ENCODE measurements at regions not wholly inside any gene's neighbourhood (a gene's known extent, or its start where the extent isn't known, plus 50 kb on each side); places are given as distances from the start of the nearest gene placed in this dataset.

DNA sequence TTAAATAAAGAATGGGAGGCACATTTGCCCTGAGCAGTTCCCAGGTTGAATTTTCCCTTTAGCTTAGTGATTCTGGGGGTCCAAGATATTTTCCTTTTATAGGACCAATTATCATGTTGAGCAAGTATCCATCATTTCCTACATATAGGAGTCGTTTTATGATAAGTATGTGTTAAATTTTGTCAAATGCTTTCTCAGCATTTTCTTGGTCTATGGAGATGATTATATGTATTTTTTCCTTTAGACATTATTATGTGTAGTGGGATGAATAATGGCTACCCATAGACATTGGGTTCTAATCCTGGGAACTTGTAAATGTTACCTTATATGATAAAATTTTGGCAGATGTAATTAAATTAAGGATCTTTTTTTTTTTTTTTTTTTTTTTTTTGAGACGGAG lies 128.7 kb downstream of the LMO4 start:
- no peaks in the 10 kb centered on the region for H3K27me3 ChIP-seq (ENCODE audit: control insufficient read depth in 1 of 2, insufficient read depth in 1 of 2, low read length in 2 of 2)
- H3K36me3 ChIP-seq (ENCODE audit: control insufficient read depth in 1 of 2, insufficient read depth in 2 of 2, low read depth in 1 of 2, low read length in 2 of 2), result no peaks in the 10 kb centered on the region
- H2BK120ac ChIP-seq (ENCODE audit: low read depth, low read length), result no peak overlapping the region
- H3K14ac ChIP-seq (ENCODE audit: low read length in 2 of 2), result no peak overlapping the region
- no peak overlapping the region for H3K18ac ChIP-seq (ENCODE audit: low read depth in 1 of 2, low read length in 2 of 2)
- H3K4me1 ChIP-seq (ENCODE audit: control insufficient read depth, insufficient read depth, low read depth, low read length), result no peaks in the 10 kb centered on the region
- no peaks in the 10 kb centered on the region for H3K79me1 ChIP-seq (replicated peaks; ENCODE audit: low read length, poor library complexity, severe bottlenecking)
- no peak overlapping the region for H4K91ac ChIP-seq (ENCODE audit: low read length)
- H3K4me2 ChIP-seq (ENCODE audit: low read length, poor library complexity, severe bottlenecking), result no peak overlapping the region
- peaks cover 8% of the 10 kb centered on the region for H3K9me3 ChIP-seq (ENCODE audit: control insufficient read depth, low read length)
- H2BK12ac ChIP-seq (ENCODE audit: low read length in 2 of 2), result no peak overlapping the region
- no CpG with 5 or more reads among the region's 2 CpGs for WGBS
- no peak overlapping the region for H3K23ac ChIP-seq (ENCODE audit: low read length in 2 of 2)
- H3K27ac ChIP-seq (ENCODE audit: low read length, poor library complexity, severe bottlenecking), result no peak overlapping the region
- H3K9ac ChIP-seq (ENCODE audit: low read length), result no peak overlapping the region
- no peak overlapping the region for H2BK5ac ChIP-seq (ENCODE audit: low read depth, low read length, poor library complexity, severe bottlenecking)
- no peak overlapping the region for H2BK15ac ChIP-seq (ENCODE audit: low read depth, poor library complexity, severe bottlenecking)
- no peak overlapping the region for H3K4me3 ChIP-seq (ENCODE audit: insufficient read depth in 1 of 2, low read depth in 1 of 2, low read length in 2 of 2)
- H4K8ac ChIP-seq (ENCODE audit: low read length), result no peak overlapping the region
- H3K4ac ChIP-seq (ENCODE audit: low read depth in 1 of 2, low read length in 2 of 2), result no peak overlapping the region
- no peak overlapping the region for H2AK5ac ChIP-seq (ENCODE audit: low read length, severe bottlenecking)
- DNase-seq, result no peak
- H2AFZ ChIP-seq (ENCODE audit: low read depth, low read length), result no peak overlapping the region

DNA sequence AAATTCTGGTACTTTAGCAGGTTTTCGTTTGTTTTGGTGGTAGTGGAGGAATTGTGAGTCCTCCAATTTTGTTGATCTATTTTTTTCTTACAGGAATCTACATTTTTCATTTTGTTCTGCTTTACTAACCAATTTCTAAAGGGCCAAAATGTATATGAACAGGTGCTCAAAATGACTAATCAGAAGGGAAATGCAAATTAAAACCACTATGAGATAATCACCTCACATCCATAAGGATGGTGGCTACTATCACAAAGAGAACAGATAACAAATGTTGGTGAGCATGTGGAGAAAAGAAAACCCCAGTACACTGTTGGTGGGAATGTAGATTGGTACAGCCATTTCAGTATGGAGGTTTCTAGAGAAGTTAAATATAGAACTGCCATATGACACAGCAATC lies 134.2 kb downstream of the LMO4 start:
- H3K4me1 ChIP-seq (ENCODE audit: control insufficient read depth, insufficient read depth, low read depth, low read length), result no peaks in the 10 kb centered on the region
- no CpG with 5 or more reads among the region's 1 CpG for WGBS

DNA sequence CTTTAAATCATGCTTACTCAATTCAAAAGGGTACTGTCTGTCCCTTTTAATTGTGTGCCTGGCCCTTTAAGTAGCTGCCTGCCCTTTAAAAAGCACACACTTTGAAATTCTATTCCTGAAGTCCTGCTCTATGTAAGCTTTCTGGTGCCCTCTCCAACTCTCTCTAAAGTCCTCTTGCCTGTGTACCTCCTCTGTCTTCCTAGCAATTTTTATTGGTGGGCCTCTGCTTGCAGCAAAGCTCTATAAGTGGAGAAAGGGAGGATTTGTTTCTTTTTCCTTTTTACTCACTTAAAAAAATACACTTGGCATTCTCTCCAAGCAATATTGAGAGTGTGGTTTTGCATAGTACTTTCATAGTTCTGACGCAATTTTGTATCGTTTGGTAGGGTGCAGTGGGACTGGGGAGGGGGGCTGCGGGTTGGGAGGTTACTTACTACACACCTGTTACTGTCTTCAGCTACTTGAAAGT lies 135.4 kb downstream of the LMO4 start:
- no peak overlapping the region for H3K27ac ChIP-seq (ENCODE audit: low read length, poor library complexity, severe bottlenecking)
- no peak overlapping the region for H3K14ac ChIP-seq (ENCODE audit: low read length in 2 of 2)
- H2BK15ac ChIP-seq (ENCODE audit: low read depth, poor library complexity, severe bottlenecking), result no peak overlapping the region
- H2BK5ac ChIP-seq (ENCODE audit: low read depth, low read length, poor library complexity, severe bottlenecking), result no peak overlapping the region
- H2AK5ac ChIP-seq (ENCODE audit: low read length, severe bottlenecking), result no peak overlapping the region
- no peak overlapping the region for H4K91ac ChIP-seq (ENCODE audit: low read length)
- H3K9me3 ChIP-seq (ENCODE audit: control insufficient read depth, low read length), result peaks cover 8% of the 10 kb centered on the region
- WGBS, result 59% methylated on average over 3 of the region's 3 CpGs
- no peak overlapping the region for H3K18ac ChIP-seq (ENCODE audit: low read depth in 1 of 2, low read length in 2 of 2)
- H3K36me3 ChIP-seq (ENCODE audit: control insufficient read depth in 1 of 2, insufficient read depth in 2 of 2, low read depth in 1 of 2, low read length in 2 of 2), result no peaks in the 10 kb centered on the region
- H3K4ac ChIP-seq (ENCODE audit: low read depth in 1 of 2, low read length in 2 of 2), result no peak overlapping the region
- H3K9ac ChIP-seq (ENCODE audit: low read length), result no peak overlapping the region
- no peak overlapping the region for H3K4me2 ChIP-seq (ENCODE audit: low read length, poor library complexity, severe bottlenecking)
- no peak overlapping the region for H2BK120ac ChIP-seq (ENCODE audit: low read depth, low read length)
- H3K4me3 ChIP-seq (ENCODE audit: insufficient read depth in 1 of 2, low read depth in 1 of 2, low read length in 2 of 2), result no peak overlapping the region
- H2BK12ac ChIP-seq (ENCODE audit: low read length in 2 of 2), result no peak overlapping the region
- H3K23ac ChIP-seq (ENCODE audit: low read length in 2 of 2), result no peak overlapping the region
- H4K8ac ChIP-seq (ENCODE audit: low read length), result no peak overlapping the region
- no peaks in the 10 kb centered on the region for H3K27me3 ChIP-seq (ENCODE audit: control insufficient read depth in 1 of 2, insufficient read depth in 1 of 2, low read length in 2 of 2)
- H2AFZ ChIP-seq (ENCODE audit: low read depth, low read length), result no peak overlapping the region
- H3K4me1 ChIP-seq (ENCODE audit: control insufficient read depth, insufficient read depth, low read depth, low read length), result no peaks in the 10 kb centered on the region
- no peak for DNase-seq
- no peaks in the 10 kb centered on the region for H3K79me1 ChIP-seq (replicated peaks; ENCODE audit: low read length, poor library complexity, severe bottlenecking)

More for the DNA sequence above, 134.2 kb downstream of the LMO4 start:
- Histone ChIP-seq H2BK12ac (ENCODE audit: low read length in 2 of 2) (no peak overlapping the region), H2AK5ac (ENCODE audit: low read length, severe bottlenecking) (no peak overlapping the region), H3K27ac (ENCODE audit: low read length, poor library complexity, severe bottlenecking) (no peak overlapping the region), H2BK5ac (ENCODE audit: low read depth, low read length, poor library complexity, severe bottlenecking) (no peak overlapping the region), H2BK120ac (ENCODE audit: low read depth, low read length) (no peak overlapping the region), H3K4ac (ENCODE audit: low read depth in 1 of 2, low read length in 2 of 2) (no peak overlapping the region), H3K4me2 (ENCODE audit: low read length, poor library complexity, severe bottlenecking) (no peak overlapping the region), H4K8ac (ENCODE audit: low read length) (no peak overlapping the region), H3K36me3 (ENCODE audit: control insufficient read depth in 1 of 2, insufficient read depth in 2 of 2, low read depth in 1 of 2, low read length in 2 of 2) (no peaks in the 10 kb centered on the region), H3K18ac (ENCODE audit: low read depth in 1 of 2, low read length in 2 of 2) (no peak overlapping the region), H3K9ac (ENCODE audit: low read length) (no peak overlapping the region), H3K23ac (ENCODE audit: low read length in 2 of 2) (no peak overlapping the region), H2BK15ac (ENCODE audit: low read depth, poor library complexity, severe bottlenecking) (no peak overlapping the region), H2AFZ (ENCODE audit: low read depth, low read length) (no peak overlapping the region), H4K91ac (ENCODE audit: low read length) (no peak overlapping the region), H3K9me3 (ENCODE audit: control insufficient read depth, low read length) (peaks cover 8% of the 10 kb centered on the region), H3K27me3 (ENCODE audit: control insufficient read depth in 1 of 2, insufficient read depth in 1 of 2, low read length in 2 of 2) (no peaks in the 10 kb centered on the region), H3K4me3 (ENCODE audit: insufficient read depth in 1 of 2, low read depth in 1 of 2, low read length in 2 of 2) (no peak overlapping the region), H3K79me1 (replicated peaks; ENCODE audit: low read length, poor library complexity, severe bottlenecking) (no peaks in the 10 kb centered on the region), H3K14ac (ENCODE audit: low read length in 2 of 2) (no peak overlapping the region)
- DNase-seq, result no peak

DNA sequence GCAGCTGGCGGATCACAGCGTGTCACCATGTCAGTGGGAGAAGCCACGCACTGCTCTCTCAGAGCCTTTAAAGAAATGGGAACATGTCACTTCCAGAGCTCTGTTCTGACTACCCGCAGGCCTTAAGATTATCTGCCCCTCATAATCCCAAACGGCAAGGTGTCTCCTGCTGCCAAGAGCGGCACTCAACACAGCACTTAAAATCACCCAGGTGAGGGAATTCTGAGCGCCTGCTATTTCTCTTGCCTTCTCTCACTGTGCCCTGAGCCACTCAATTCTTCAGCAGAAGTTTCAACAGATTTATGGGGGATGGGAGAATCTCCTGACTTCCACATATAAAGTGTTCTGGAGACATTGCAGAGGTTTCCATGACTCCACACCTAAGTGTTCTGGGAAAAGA lies 137.9 kb downstream of the LMO4 start:
- Histone ChIP-seq H3K4me1 (ENCODE audit: control insufficient read depth, insufficient read depth, low read depth, low read length) (no peaks in the 10 kb centered on the region), H3K27ac (ENCODE audit: low read length, poor library complexity, severe bottlenecking) (no peak overlapping the region), H3K23ac (ENCODE audit: low read length in 2 of 2) (no peak overlapping the region), H2AK5ac (ENCODE audit: low read length, severe bottlenecking) (no peak overlapping the region), H2BK15ac (ENCODE audit: low read depth, poor library complexity, severe bottlenecking) (no peak overlapping the region), H3K4me2 (ENCODE audit: low read length, poor library complexity, severe bottlenecking) (no peak overlapping the region), H2AFZ (ENCODE audit: low read depth, low read length) (no peak overlapping the region), H3K4ac (ENCODE audit: low read depth in 1 of 2, low read length in 2 of 2) (no peak overlapping the region), H2BK12ac (ENCODE audit: low read length in 2 of 2) (no peak overlapping the region), H3K14ac (ENCODE audit: low read length in 2 of 2) (no peak overlapping the region), H3K79me1 (replicated peaks; ENCODE audit: low read length, poor library complexity, severe bottlenecking) (no peaks in the 10 kb centered on the region), H3K27me3 (ENCODE audit: control insufficient read depth in 1 of 2, insufficient read depth in 1 of 2, low read length in 2 of 2) (no peaks in the 10 kb centered on the region), H3K36me3 (ENCODE audit: control insufficient read depth in 1 of 2, insufficient read depth in 2 of 2, low read depth in 1 of 2, low read length in 2 of 2) (no peaks in the 10 kb centered on the region), H3K9me3 (ENCODE audit: control insufficient read depth, low read length) (no peaks in the 10 kb centered on the region), H3K4me3 (ENCODE audit: insufficient read depth in 1 of 2, low read depth in 1 of 2, low read length in 2 of 2) (no peak overlapping the region), H4K8ac (ENCODE audit: low read length) (no peak overlapping the region), H2BK120ac (ENCODE audit: low read depth, low read length) (no peak overlapping the region), H2BK5ac (ENCODE audit: low read depth, low read length, poor library complexity, severe bottlenecking) (no peak overlapping the region), H3K18ac (ENCODE audit: low read depth in 1 of 2, low read length in 2 of 2) (no peak overlapping the region), H3K9ac (ENCODE audit: low read length) (no peak overlapping the region), H4K91ac (ENCODE audit: low read length) (no peak overlapping the region)
- WGBS, result 92% methylated on average over 6 of the region's 7 CpGs
- DNase-seq, result no peak
